NT2/D1 (cell line): ENCODE measurements at regions not wholly inside any gene's neighbourhood (a gene's known extent, or its start where the extent isn't known, plus 50 kb on each side); places are given as distances from the start of the nearest gene placed in this dataset.

Source experiments
- SUZ12 ChIP-seq: IDR thresholded peaks from 2 replicates; pipeline ENCODE4 v1.6.1; 2011; ENCODE audit not compliant: insufficient read length, insufficient read depth; ENCODE audit errors: extremely low read depth
- YY1 ChIP-seq: IDR thresholded peaks from 2 replicates; pipeline ENCODE4 v1.6.1; 2011; ENCODE audit not compliant: insufficient read length, insufficient read depth
- ZNF274 ChIP-seq: IDR thresholded peaks from 2 replicates; pipeline ENCODE4 v1.6.1; 2011; ENCODE audit warnings: mild to moderate bottlenecking, low read depth, low read length

DNA sequence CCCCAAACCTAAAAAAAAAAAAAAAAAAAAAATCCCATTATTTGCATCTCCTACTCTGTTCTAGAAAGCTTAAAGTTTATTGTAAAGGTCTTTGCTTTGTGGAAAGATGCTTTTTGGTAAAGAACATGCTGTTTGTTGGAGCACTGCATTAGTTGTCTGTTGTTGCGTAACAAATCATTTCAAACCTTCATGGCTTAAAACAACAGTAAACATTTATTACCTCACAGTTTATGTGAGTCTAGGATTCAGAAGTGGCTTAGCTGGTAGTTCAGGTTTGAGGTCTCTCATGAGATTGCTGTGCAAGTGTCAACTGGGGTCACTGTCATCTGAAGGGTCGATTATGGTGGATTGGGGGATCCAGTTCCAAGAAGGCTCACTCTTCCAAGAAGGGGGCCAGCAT lies 155.2 kb upstream of the ZFP64 start:
- TF ChIP-seq SUZ12 (no peak), YY1 (no peak), ZNF274 (no peak)
